Testis (tissue), 2 donors: ENCODE measurements at regions not wholly inside any gene's neighbourhood (a gene's known extent, or its start where the extent isn't known, plus 50 kb on each side); places are given as distances from the start of the nearest gene placed in this dataset.
"Not testable (repeated sequence)": the region's sequence is repeated elsewhere in the genome, so short reads cannot be mapped to it uniquely, and the experiment has no call there.

Experiments
- DNase-seq: peaks from one replicate; pipeline ENCODE4 v3.0.0-alpha.2; 2019
- H3K27ac ChIP-seq, 2 donors: fragments of 200-600 bp; sonication (generic); one replicate each; pipeline ENCODE4 v1.5.1; 2019
- H3K27me3 ChIP-seq: fragments of 200-600 bp; sonication (generic); one replicate; pipeline ENCODE4 v1.5.1; 2019
- H3K36me3 ChIP-seq: fragments of 200-600 bp; sonication (generic); one replicate; pipeline ENCODE4 v1.5.1; 2017; ENCODE audit warnings: low read depth; ENCODE audit errors: missing control alignments
- H3K4me1 ChIP-seq: fragments of 200-600 bp; sonication (generic); one replicate; pipeline ENCODE4 v1.5.1; 2019
- H3K4me3 ChIP-seq, 2 donors: fragments of 200-600 bp; sonication (generic); one replicate each; pipeline ENCODE4 v1.5.1; 2017 to 2019
- H3K9me3 ChIP-seq: fragments of 200-600 bp; sonication (generic); one replicate; pipeline ENCODE4 v1.5.1; 2017
- CTCF ChIP-seq, 3 experiments: fragments of 450-650 bp in 2 of 3; fragments of 200-600 bp in 1 of 3; sonication (generic) in 1 of 3; IDR thresholded peaks; one replicate each; pipeline ENCODE4 v1.5.1; 2016 to 2019; ENCODE audit warnings: antibody characterized with exemption in 3 of 3, mild to moderate bottlenecking in 2 of 3, moderate library complexity in 1 of 3
- POLR2A ChIP-seq: fragments of 450-650 bp; IDR thresholded peaks from one replicate; pipeline ENCODE4 v1.6.1; 2017; ENCODE audit warnings: antibody characterized with exemption, mild to moderate bottlenecking, moderate library complexity
- WGBS, 2 donors: methylation state at CpG; one replicate each; pipeline ENCODE4 v1.1.5; 2018; 5-methylcytosine and 5-hydroxymethylcytosine counted together
- intact Hi-C: fragments of 100-400 bp; cut with DNase I; formaldehyde crosslinking; loops from one replicate; pipeline ENCODE4 v1.15.1; 2023; ENCODE audit warnings: low total_unique reads

GRCh38 chrX:1059576-1060561, 152.6 kb downstream of the CRLF2 start:
- peak; percentile 60 for DNase-seq
- H3K36me3 ChIP-seq = no peaks in the 10 kb centered on the region
- no peaks in the 10 kb centered on the region for H3K4me1 ChIP-seq
- H3K9me3 ChIP-seq = no peaks in the 10 kb centered on the region
- no peak for TF ChIP-seq POLR2A
- TF ChIP-seq CTCF (IDR thresholded peaks at IDR 0.05) = no peak
- peak overlapping the region in 1 of 2 donors; percentile 48 for H3K4me3 ChIP-seq
- WGBS, 2 donors = 70 to 74% methylated on average over 34 of the region's 34 CpGs
- no peaks in the 10 kb centered on the region for H3K27me3 ChIP-seq
- intact Hi-C loops = no loop called here
- H3K27ac ChIP-seq = no peak overlapping the region

GRCh38 chrX:1053600-1053999, 158.8 kb downstream of the CRLF2 start:
- DNase-seq, H3K9me3 ChIP-seq, H3K27ac ChIP-seq, H3K27me3 ChIP-seq, H3K36me3 ChIP-seq, H3K4me1 ChIP-seq, H3K4me3 ChIP-seq, intact Hi-C loops: not testable (repeated sequence)
- whole genome bisulfite sequencing, 2 donors = 89 to 91% methylated on average over 2 of the region's 2 CpGs

GRCh38 chrX:1053072-1053471, 159.4 kb downstream of the CRLF2 start:
- H3K36me3 ChIP-seq = no peaks in the 10 kb centered on the region
- no peaks in the 10 kb centered on the region for H3K9me3 ChIP-seq
- TF ChIP-seq CTCF (IDR thresholded peaks at IDR 0.05) = no peak
- TF ChIP-seq POLR2A = no peak
- H3K27me3 ChIP-seq = no peaks in the 10 kb centered on the region
- H3K4me3 ChIP-seq = no peak overlapping the region
- H3K4me1 ChIP-seq = no peaks in the 10 kb centered on the region
- DNase-seq = no peak
- H3K27ac ChIP-seq = no peak overlapping the region
- 69 to 76% methylated on average over 2 of the region's 2 CpGs for WGBS, 2 donors
- intact Hi-C loops = no loop called here

- H3K27ac ChIP-seq = no peak overlapping the region
- 87 to 88% methylated on average over 3 of the region's 3 CpGs for WGBS, 2 donors
- TF ChIP-seq CTCF (IDR thresholded peaks at IDR 0.05) (no peak), POLR2A (no peak)
- no peak overlapping the region for H3K4me3 ChIP-seq
- H3K9me3 ChIP-seq = no peaks in the 10 kb centered on the region
- H3K4me1 ChIP-seq = no peaks in the 10 kb centered on the region
- H3K36me3 ChIP-seq = no peaks in the 10 kb centered on the region
- DNase-seq = no peak
- intact Hi-C loops = no loop called here
- no peaks in the 10 kb centered on the region for H3K27me3 ChIP-seq
Observed at GRCh38 chrX:1052021-1052420, 160.4 kb downstream of the CRLF2 start.

GRCh38 chrX:1051421-1051820, 161.0 kb downstream of the CRLF2 start:
- no peaks in the 10 kb centered on the region for H3K36me3 ChIP-seq
- no peaks in the 10 kb centered on the region for H3K4me1 ChIP-seq
- no peak for DNase-seq
- H3K27me3 ChIP-seq = no peaks in the 10 kb centered on the region
- no peak overlapping the region for H3K4me3 ChIP-seq
- intact Hi-C loops = no loop called here
- TF ChIP-seq CTCF (IDR thresholded peaks at IDR 0.05) (no peak), POLR2A (no peak)
- no peaks in the 10 kb centered on the region for H3K9me3 ChIP-seq
- 89 to 98% methylated on average over 1 of the region's 1 CpG for WGBS, 2 donors
- H3K27ac ChIP-seq = no peak overlapping the region
